IMR-90 (cell line): ENCODE measurements at regions not wholly inside any gene's neighbourhood (a gene's known extent, or its start where the extent isn't known, plus 50 kb on each side); places are given as distances from the start of the nearest gene placed in this dataset.

Experiments used
- ATAC-seq: fragments of 200-7000 bp; cut with Tn5 transposase; 2 replicates; pipeline ENCODE4 v1.9.1; 2020; ENCODE audit warnings: low read depth, mild to moderate bottlenecking, moderate library complexity
- BruUV-seq: library from RNA; stranded (reverse); fragments of 400-500 nt; replicated peaks from 2 replicates; lab custom pipeline; 2021; lab: Mats Ljungman, UMichigan
- CTCF ChIA-PET: fragments of 300-600 bp; formaldehyde crosslinking; extraction: SDS; loops from one replicate; lab custom pipeline; 2021; ENCODE audit warnings: antibody characterized with exemption; lab: Yijun Ruan, JAX
- POLR2A ChIA-PET: fragments of 300-600 bp; sonication (Branson Sonifier 250); formaldehyde crosslinking; loops from one replicate; lab custom pipeline; 2022; ENCODE audit warnings: antibody characterized with exemption; ENCODE audit not compliant: unreplicated experiment; lab: Charles Lee
- DNase-seq: peaks from one replicate; pipeline ENCODE4 v3.0.0; 2013
- H2AFZ ChIP-seq: replicated peaks from 2 replicates; pipeline ENCODE3; 2013; ENCODE audit warnings: low read length, mild to moderate bottlenecking; ENCODE audit not compliant: poor library complexity
- H2AK5ac ChIP-seq: 2 replicates; pipeline ENCODE4 v1.6.1; 2013; ENCODE audit warnings: low read depth, low read length, inconsistent platforms
- H2AK9ac ChIP-seq: replicated peaks from 2 replicates; pipeline ENCODE3; 2013; ENCODE audit warnings: mild to moderate bottlenecking, low read depth, low read length, moderate library complexity; ENCODE audit not compliant: poor library complexity
- H2BK120ac ChIP-seq: 2 replicates; pipeline ENCODE4 v1.6.1; 2013; ENCODE audit warnings: low read depth, low read length, inconsistent platforms
- H2BK15ac ChIP-seq: 3 replicates; pipeline ENCODE4 v1.6.1; 2013; ENCODE audit warnings: low read depth, low read length, inconsistent platforms
- H2BK20ac ChIP-seq: 2 replicates; pipeline ENCODE4 v1.6.1; 2013; ENCODE audit warnings: low read depth, mild to moderate bottlenecking, inconsistent platforms, low read length, moderate library complexity
- H2BK5ac ChIP-seq: 2 replicates; pipeline ENCODE4 v1.6.1; 2013; ENCODE audit warnings: mild to moderate bottlenecking, low read depth, low read length, inconsistent platforms; ENCODE audit not compliant: poor library complexity, severe bottlenecking
- H3K14ac ChIP-seq: replicated peaks from 2 replicates; pipeline ENCODE4 v1.6.1; 2013; ENCODE audit warnings: low read depth, low read length, inconsistent platforms
- H3K18ac ChIP-seq: 2 replicates; pipeline ENCODE4 v1.6.1; 2013; ENCODE audit warnings: low read depth, low read length, control low read depth
- H3K23ac ChIP-seq: 2 replicates; pipeline ENCODE4 v1.6.1; 2013; ENCODE audit warnings: low read depth, low read length, inconsistent platforms
- H3K27ac ChIP-seq: 2 replicates; pipeline ENCODE4 v1.5.1; 2013; ENCODE audit warnings: mild to moderate bottlenecking, control low read depth, low read length; ENCODE audit not compliant: insufficient read depth
- H3K27me3 ChIP-seq: 2 replicates; pipeline ENCODE4 v1.6.1; 2013; ENCODE audit warnings: low read length; ENCODE audit not compliant: control insufficient read depth, insufficient read depth
- H3K36me3 ChIP-seq: 2 replicates; pipeline ENCODE4 v1.6.1; 2013; ENCODE audit warnings: low read length, mixed read lengths; ENCODE audit not compliant: control insufficient read depth, insufficient read depth
- H3K4ac ChIP-seq: 2 replicates; pipeline ENCODE4 v1.6.1; 2013; ENCODE audit warnings: low read depth, low read length, inconsistent platforms
- H3K4me1 ChIP-seq: 2 replicates; pipeline ENCODE4 v1.6.1; 2013; ENCODE audit warnings: low read length, mixed read lengths; ENCODE audit not compliant: control insufficient read depth, insufficient read depth
- H3K4me2 ChIP-seq: 2 replicates; pipeline ENCODE4 v1.6.1; 2013; ENCODE audit warnings: low read depth, mild to moderate bottlenecking, control low read depth, low read length, moderate library complexity
- H3K4me3 ChIP-seq: 2 replicates; pipeline ENCODE4 v1.5.1; 2013; ENCODE audit warnings: low read depth, mild to moderate bottlenecking, control low read depth, low read length, moderate library complexity; ENCODE audit not compliant: insufficient read depth
- H3K56ac ChIP-seq: 2 replicates; pipeline ENCODE4 v1.6.1; 2013; ENCODE audit warnings: low read length, inconsistent platforms; ENCODE audit not compliant: insufficient read depth; ENCODE audit errors: extremely low read depth
- H3K79me1 ChIP-seq, 2 experiments: 2 replicates each; pipeline ENCODE4 v1.6.1; 2013; ENCODE audit warnings: low read length in 2 of 2, inconsistent platforms in 1 of 2, low read depth in 1 of 2
- H3K9ac ChIP-seq: 2 replicates; pipeline ENCODE4 v1.6.1; 2013; ENCODE audit warnings: low read depth, low read length, control low read depth
- H3K9me1 ChIP-seq: 2 replicates; pipeline ENCODE4 v1.6.1; 2013; ENCODE audit warnings: low read length, inconsistent platforms; ENCODE audit not compliant: insufficient read depth
- H3K9me3 ChIP-seq: 2 replicates; pipeline ENCODE4 v1.6.1; 2013; ENCODE audit warnings: low read length; ENCODE audit not compliant: control insufficient read depth, insufficient read depth
- H4K20me1 ChIP-seq: 2 replicates; pipeline ENCODE4 v1.6.1; 2013; ENCODE audit warnings: low read length, inconsistent platforms; ENCODE audit not compliant: insufficient read depth
- H4K5ac ChIP-seq: 2 replicates; pipeline ENCODE4 v1.6.1; 2013; ENCODE audit warnings: mild to moderate bottlenecking, low read depth, low read length, control low read depth
- H4K8ac ChIP-seq, 2 experiments: 2 replicates each; pipeline ENCODE4 v1.6.1; 2013; ENCODE audit warnings: low read depth in 2 of 2, low read length in 2 of 2, control low read depth in 1 of 2, inconsistent platforms in 1 of 2
- H4K91ac ChIP-seq: 2 replicates; pipeline ENCODE4 v1.6.1; 2013; ENCODE audit warnings: low read depth, low read length, inconsistent platforms; ENCODE audit not compliant: insufficient read depth
- CEBPB ChIP-seq: IDR thresholded peaks from 2 replicates; pipeline ENCODE4 v1.6.1; 2012; ENCODE audit warnings: low read depth, low read length, improper control_type of control experiment
- WGBS, 2 experiments: methylation state at CpG; one replicate each; pipeline versions ENCODE4 v1.1.5 to v1.1.7; 2013; ENCODE audit warnings: missing lambda C conversion rate in 2 of 2; ENCODE audit not compliant: insufficient read length in 1 of 2; ENCODE audit errors: extremely low coverage in 2 of 2; 5-methylcytosine and 5-hydroxymethylcytosine counted together
- dilution Hi-C: fragments of 300-500 bp; cut with HindIII; formaldehyde crosslinking; loops from one replicate; pipeline ENCODE4 v1.14.3; 2018; ENCODE audit warnings: low sequenced_read_pairs; ENCODE audit not compliant: unreplicated experiment
- in situ Hi-C: fragments of 300-500 bp; cut with MboI; formaldehyde crosslinking; loops from 3 replicates; pipeline ENCODE4 v1.14.3; 2019; ENCODE audit warnings: low sequenced_read_pairs, inconsistent platforms, mixed read lengths
- intact Hi-C: fragments of 100-400 bp; cut with micrococcal nuclease; formaldehyde crosslinking; loops from 2 replicates; pipeline ENCODE4 v1.10.0; 2022

- H3K4me3 ChIP-seq, result no peak overlapping the region
- intact Hi-C loops, result no loop called here
- POLR2A ChIA-PET, result no interaction called here
- H2AFZ ChIP-seq, result no peak overlapping the region
- no peak for DNase-seq
- H2BK120ac ChIP-seq, result no peak overlapping the region
- H3K18ac ChIP-seq, result no peak overlapping the region
- no peak overlapping the region for H3K56ac ChIP-seq
- H2BK5ac ChIP-seq, result no peak overlapping the region
- H3K9me1 ChIP-seq, result no peaks in the 10 kb centered on the region
- H3K4me1 ChIP-seq, result no peaks in the 10 kb centered on the region
- no peak overlapping the region for H3K27ac ChIP-seq
- no peaks in the 10 kb centered on the region for H3K79me1 ChIP-seq
- no peak overlapping the region for H2AK5ac ChIP-seq
- no peak overlapping the region for H3K4me2 ChIP-seq
- H3K9me3 ChIP-seq, result peaks cover 33% of the 10 kb centered on the region
- no peak for ATAC-seq
- no peak overlapping the region for H4K91ac ChIP-seq
- no peak overlapping the region for H4K5ac ChIP-seq
- in situ Hi-C loops, result no loop called here
- H4K20me1 ChIP-seq, result no peaks in the 10 kb centered on the region
- no TSS peak for BruUV-seq
- H3K36me3 ChIP-seq, result no peaks in the 10 kb centered on the region
- dilution Hi-C loops, result no loop called here
- H3K4ac ChIP-seq, result no peak overlapping the region
- H2AK9ac ChIP-seq, result no peak overlapping the region
- H3K9ac ChIP-seq, result no peak overlapping the region
- CTCF ChIA-PET, result no interaction called here
- no peak overlapping the region for H3K14ac ChIP-seq
- no peaks in the 10 kb centered on the region for H3K27me3 ChIP-seq
- no peak for TF ChIP-seq CEBPB
- no peak overlapping the region for H4K8ac ChIP-seq
- H2BK20ac ChIP-seq, result no peak overlapping the region
- WGBS, 2 experiments, result no CpG with 5 or more reads among the region's 3 CpGs
- H3K23ac ChIP-seq, result no peak overlapping the region
- no peak overlapping the region for H2BK15ac ChIP-seq
Observed at GRCh38 chr13:112005925-112006324, 61.0 kb upstream of the SOX1 start.
